ENCODE measurements at regions not wholly inside any gene's neighbourhood (a gene's known extent, or its start where the extent isn't known, plus 50 kb on each side); places are given as distances from the start of the nearest gene placed in this dataset.

DNA sequence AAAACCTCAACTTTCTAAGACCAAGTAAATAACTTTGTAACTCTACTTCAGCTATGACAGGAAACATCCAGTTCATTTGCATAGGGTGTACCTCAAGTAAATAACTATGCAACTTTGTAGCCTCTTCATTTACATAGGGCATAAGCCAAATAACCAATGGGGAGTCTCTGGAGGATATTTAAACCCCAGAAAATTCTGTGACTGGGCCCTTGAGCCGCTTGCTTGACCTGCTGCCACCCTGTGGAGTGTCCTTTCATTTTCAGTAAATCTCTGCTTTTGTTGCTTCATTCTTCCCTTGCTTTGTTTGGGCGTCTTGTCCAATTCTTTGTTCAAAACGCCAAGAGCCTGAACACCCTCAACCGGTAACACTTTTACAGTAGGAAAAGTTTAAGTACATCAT lies 1112.7 kb upstream of the NRXN1 start:
- Mint-ChIP-seq H3K9me3 (peaks cover 5% of the 10 kb centered on the region), H3K4me3 (no peak overlapping the region), H3K27ac (no peak overlapping the region), H3K27me3 (no peaks in the 10 kb centered on the region), H3K36me3 (no peaks in the 10 kb centered on the region), H3K4me1 (ENCODE audit: low read depth in 2 of 2) (no peaks in the 10 kb centered on the region)
- ATAC-seq (no peak), DNase-seq (ENCODE audit: low spot score) (no peak)

DNA sequence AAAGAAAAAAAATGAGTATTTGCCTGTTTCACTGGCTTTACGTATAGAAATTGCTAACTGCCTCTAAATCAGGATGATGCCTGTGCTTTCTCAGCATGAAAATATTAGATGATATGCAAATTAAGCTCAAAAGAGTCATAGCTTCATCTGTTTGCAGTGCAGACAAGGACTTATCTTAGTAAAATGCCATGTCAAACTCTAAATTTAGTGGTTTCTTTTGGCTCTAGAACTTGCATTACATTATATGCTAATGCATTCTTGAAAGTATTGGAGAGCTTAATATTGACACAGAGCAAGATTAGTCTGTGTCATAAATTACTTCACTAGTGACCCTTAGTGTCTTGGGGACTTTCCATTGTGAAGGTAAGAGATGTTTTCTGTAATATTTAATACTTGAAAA lies 1109.1 kb upstream of the NRXN1 start:
- Mint-ChIP-seq H3K4me3 (no peak overlapping the region), H3K9me3 (peaks cover 11% of the 10 kb centered on the region), H3K4me1 (ENCODE audit: low read depth in 2 of 2) (no peaks in the 10 kb centered on the region), H3K27me3 (no peaks in the 10 kb centered on the region), H3K36me3 (no peaks in the 10 kb centered on the region), H3K27ac (no peak overlapping the region)
- ATAC-seq: no peak
- DNase-seq (ENCODE audit: low spot score): no peak

DNA sequence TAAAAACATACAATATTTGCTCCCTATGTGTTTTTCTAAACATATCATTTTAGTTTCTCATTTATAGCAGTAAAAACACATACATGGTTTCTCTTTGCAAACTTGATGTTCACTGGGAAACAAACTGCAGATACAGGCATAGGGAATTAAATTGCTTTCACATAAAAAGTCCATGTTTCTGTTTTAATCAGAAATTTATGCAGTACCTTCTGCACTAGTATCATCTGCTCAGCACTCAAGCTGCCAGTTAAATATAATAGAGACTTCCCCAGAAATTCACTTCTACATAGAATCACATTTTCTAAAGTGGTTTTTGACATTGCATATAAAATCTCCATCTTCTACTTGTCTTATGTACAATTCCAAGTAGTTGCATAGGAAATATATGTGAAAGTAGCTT lies 1107.3 kb upstream of the NRXN1 start:
- H3K9me3 Mint-ChIP-seq: peaks cover 15% of the 10 kb centered on the region

DNA sequence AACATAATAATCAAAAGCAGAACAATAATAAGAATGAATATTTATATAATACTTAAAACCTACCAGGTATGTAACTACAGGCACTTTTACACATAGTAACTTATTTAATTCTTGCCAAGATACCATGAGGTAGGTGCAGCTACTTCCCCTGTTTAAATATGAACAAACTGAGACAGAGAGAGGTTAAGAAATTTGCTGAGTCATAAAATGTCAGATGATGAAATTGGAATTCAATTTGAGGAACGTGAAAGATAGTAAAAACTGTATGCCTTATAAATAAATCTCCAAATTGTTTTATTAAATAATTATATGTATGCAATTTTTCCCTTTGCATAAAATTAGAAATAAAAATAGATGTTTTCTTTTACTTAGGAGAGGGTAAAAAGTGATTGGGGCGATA lies 1103.3 kb upstream of the NRXN1 start:
- peaks cover 19% of the 10 kb centered on the region for H3K9me3 Mint-ChIP-seq
- ATAC-seq: no peak
- no peaks in the 10 kb centered on the region for H3K4me1 Mint-ChIP-seq (ENCODE audit: low read depth in 2 of 2)
- DNase-seq (ENCODE audit: low spot score): no peak
- no peak overlapping the region for H3K27ac Mint-ChIP-seq
- H3K36me3 Mint-ChIP-seq: peaks cover 4% of the 10 kb centered on the region
- no peak overlapping the region for H3K4me3 Mint-ChIP-seq
- no peaks in the 10 kb centered on the region for H3K27me3 Mint-ChIP-seq

More for the DNA sequence above, 1107.3 kb upstream of the NRXN1 start:
- Mint-ChIP-seq H3K4me1 (ENCODE audit: low read depth in 2 of 2) (no peaks in the 10 kb centered on the region), H3K36me3 (peaks cover 4% of the 10 kb centered on the region), H3K27ac (no peak overlapping the region), H3K27me3 (no peaks in the 10 kb centered on the region), H3K4me3 (no peak overlapping the region)
- no peak for ATAC-seq
- DNase-seq (ENCODE audit: low spot score): no peak

DNA sequence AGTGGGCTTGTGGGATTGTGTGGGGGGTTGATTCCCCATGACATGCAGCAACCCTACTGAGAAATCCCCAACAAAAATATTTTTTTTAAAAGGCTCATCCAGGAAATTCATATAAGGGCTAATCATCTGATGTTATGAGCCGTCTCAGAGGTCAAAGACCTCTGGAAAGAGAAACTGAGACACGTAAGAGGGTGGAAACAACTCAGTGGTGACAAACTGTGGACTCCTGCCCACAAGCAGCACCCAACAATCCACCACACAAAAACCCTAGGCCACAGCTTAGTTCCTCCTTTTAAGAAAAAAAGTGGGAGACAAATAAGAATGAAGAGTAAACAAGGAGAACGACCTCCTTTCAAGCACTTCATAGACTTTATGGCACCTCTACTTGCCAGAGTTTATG lies 1096.1 kb upstream of the NRXN1 start:
- H3K27me3 Mint-ChIP-seq: no peaks in the 10 kb centered on the region
- no peak for DNase-seq (ENCODE audit: low spot score)
- H3K9me3 Mint-ChIP-seq: peaks cover 11% of the 10 kb centered on the region
- no peaks in the 10 kb centered on the region for H3K4me1 Mint-ChIP-seq (ENCODE audit: low read depth in 2 of 2)
- no peak overlapping the region for H3K4me3 Mint-ChIP-seq
- ATAC-seq: no peak
- no peak overlapping the region for H3K27ac Mint-ChIP-seq
- peaks cover 11% of the 10 kb centered on the region for H3K36me3 Mint-ChIP-seq

DNA sequence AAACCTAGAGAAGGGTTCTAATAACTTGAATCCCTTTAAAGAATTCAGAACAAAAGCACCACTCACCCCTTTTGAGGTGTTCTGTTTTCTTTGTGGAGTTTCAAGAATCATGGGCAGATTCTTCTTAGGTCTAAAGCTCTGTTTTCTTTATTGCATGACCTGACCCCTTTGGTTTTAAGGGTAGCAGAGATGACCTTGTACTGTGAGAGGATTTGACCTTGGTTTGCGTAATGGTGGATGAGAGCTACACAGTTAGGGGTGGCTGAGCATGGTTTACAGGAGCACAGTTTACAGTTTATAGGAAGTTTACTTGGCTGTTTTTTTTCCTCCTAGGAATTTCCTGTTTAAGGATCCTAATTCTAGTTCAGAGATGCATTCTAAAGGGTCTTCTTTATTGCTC lies 1095.6 kb upstream of the NRXN1 start:
- Mint-ChIP-seq H3K27me3 (no peaks in the 10 kb centered on the region), H3K36me3 (peaks cover 11% of the 10 kb centered on the region), H3K27ac (no peak overlapping the region), H3K9me3 (peaks cover 11% of the 10 kb centered on the region), H3K4me3 (no peak overlapping the region), H3K4me1 (ENCODE audit: low read depth in 2 of 2) (no peaks in the 10 kb centered on the region)
- ATAC-seq (no peak), DNase-seq (ENCODE audit: low spot score) (no peak)

DNA sequence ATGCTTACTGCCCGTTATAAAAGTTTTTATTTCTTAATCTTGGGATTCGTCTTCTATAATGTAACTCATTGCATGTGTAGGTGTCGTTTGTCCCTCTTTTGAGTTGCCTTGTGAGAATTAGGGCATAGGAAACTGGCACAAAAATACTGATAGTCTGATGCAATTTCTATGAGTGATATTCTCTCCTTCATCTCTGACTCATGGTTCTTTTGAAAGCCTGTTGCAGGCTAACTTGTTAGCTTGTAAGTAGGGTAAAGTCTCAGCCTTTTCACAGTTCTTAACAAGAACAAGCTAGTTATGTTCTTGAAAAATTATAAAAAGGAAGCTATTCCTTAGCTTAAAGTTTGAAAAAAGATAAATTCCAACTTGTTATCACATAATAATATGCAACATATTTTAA lies 1085.4 kb upstream of the NRXN1 start:
- Mint-ChIP-seq H3K9me3 (peaks cover 18% of the 10 kb centered on the region), H3K27ac (no peak overlapping the region), H3K27me3 (no peaks in the 10 kb centered on the region), H3K4me3 (no peak overlapping the region), H3K36me3 (peaks cover 14% of the 10 kb centered on the region), H3K4me1 (ENCODE audit: low read depth in 2 of 2) (no peaks in the 10 kb centered on the region)
- ATAC-seq: no peak
- no peak for DNase-seq (ENCODE audit: low spot score)

DNA sequence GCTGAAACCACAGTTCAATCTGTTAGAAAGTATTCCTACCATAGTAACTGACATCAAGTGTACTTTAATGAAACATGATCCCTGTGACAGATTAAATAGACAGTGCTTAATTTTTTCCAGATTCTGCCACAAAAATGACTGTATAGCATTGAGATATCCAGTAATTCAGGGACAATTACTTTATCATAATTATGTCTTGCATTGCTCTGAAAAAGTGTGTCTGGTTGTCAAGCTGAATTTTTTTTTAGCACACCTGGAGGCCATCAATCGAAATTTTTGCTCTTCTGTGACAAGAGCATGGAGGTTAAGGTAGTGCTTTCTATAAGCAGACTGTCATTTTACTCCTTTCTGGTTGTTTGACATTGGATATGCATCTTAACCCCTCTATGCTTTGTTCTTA lies 1083.8 kb upstream of the NRXN1 start:
- Mint-ChIP-seq H3K4me3 (no peak overlapping the region), H3K4me1 (ENCODE audit: low read depth in 2 of 2) (no peaks in the 10 kb centered on the region), H3K27ac (no peak overlapping the region), H3K36me3 (peaks cover 19% of the 10 kb centered on the region), H3K9me3 (peaks cover 22% of the 10 kb centered on the region), H3K27me3 (no peaks in the 10 kb centered on the region)
- ATAC-seq: no peak
- no peak for DNase-seq (ENCODE audit: low spot score)

DNA sequence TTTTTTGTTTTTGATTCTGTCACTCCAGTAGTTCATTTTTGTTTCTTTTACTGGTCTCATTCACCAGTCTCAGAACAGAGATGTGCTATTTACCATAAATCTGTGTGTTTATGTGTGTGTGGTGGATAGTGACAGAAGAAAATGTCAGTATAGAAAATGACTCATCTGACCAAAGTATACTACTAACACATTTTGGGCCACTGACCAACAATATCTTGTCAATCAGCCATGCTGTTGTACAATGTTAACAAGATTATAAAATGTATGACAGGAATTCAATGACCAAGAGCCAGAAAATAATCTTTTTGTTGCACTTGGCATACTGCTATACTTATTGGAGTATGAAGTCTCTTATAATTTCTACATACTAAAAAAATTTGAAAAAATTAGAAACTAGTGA lies 1081.4 kb upstream of the NRXN1 start:
- H3K36me3 Mint-ChIP-seq: peaks cover 19% of the 10 kb centered on the region
- DNase-seq (ENCODE audit: low spot score): no peak
- ATAC-seq: no peak
- no peaks in the 10 kb centered on the region for H3K27me3 Mint-ChIP-seq
- H3K27ac Mint-ChIP-seq: no peak overlapping the region
- no peak overlapping the region for H3K4me3 Mint-ChIP-seq
- peaks cover 18% of the 10 kb centered on the region for H3K9me3 Mint-ChIP-seq
- H3K4me1 Mint-ChIP-seq (ENCODE audit: low read depth in 2 of 2): no peaks in the 10 kb centered on the region

DNA sequence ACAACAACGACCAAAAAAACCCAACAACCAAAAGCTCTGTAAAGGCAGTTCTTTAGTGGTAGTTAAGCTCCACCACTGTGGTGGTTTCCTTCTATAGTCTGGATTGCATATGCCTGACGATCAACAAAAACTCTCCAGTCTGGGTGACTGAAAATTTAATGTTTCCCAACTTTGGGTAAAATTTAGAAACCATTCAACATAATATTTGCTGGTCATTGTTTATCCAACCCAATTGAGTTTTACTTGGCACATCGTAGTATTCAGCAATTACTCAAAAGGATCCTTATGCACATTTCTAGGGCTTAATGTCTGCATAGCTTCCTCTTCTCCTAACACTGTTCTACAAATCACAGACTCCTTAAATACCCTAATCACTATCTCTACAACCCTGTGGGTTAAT lies 1080.2 kb upstream of the NRXN1 start:
- Mint-ChIP-seq H3K36me3 (peaks cover 19% of the 10 kb centered on the region), H3K9me3 (peaks cover 21% of the 10 kb centered on the region), H3K27me3 (no peaks in the 10 kb centered on the region), H3K4me3 (no peak overlapping the region), H3K4me1 (ENCODE audit: low read depth in 2 of 2) (no peaks in the 10 kb centered on the region), H3K27ac (no peak overlapping the region)
- no peak for ATAC-seq
- no peak for DNase-seq (ENCODE audit: low spot score)

DNA sequence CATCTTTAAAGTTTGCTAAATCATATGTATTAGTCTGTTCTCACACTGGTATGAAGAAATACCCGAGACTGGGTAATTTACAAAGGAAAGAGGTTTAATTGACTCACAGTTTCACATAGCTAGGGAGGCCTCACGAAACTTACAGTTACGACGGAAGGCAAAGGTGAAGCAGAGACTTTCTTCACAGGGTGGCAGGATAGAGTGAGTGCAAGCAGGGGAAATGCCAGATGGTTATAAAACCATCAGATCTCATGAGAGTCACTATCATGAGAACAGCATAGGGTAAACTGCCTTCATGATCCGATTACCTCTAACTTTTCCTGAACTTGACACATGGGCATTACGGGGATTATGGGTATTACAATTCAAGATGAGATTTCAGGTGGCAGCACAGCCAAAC lies 1075.2 kb upstream of the NRXN1 start:
- ATAC-seq (no peak), DNase-seq (ENCODE audit: low spot score) (no peak)
- no peak overlapping the region for H3K4me3 Mint-ChIP-seq

DNA sequence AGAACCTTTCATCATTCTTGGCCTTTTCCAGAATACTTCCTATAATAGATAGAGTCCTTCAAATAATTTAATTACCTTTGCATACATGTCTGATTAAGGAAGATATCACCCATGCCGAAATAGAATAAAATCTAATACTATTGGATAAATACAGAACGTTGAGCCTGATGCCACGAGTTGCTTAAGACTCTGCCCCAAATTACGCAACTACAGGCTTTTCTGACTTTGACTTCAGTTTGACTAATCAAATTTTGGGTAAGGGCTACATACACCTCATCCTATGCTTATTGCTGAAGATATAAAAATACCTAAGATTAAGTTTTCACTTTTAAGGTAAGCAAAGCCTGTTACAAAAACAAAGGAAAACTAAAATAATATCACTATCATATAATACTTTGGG lies 1065.1 kb upstream of the NRXN1 start:
- no peak for DNase-seq (ENCODE audit: low spot score)
- H3K4me1 Mint-ChIP-seq (ENCODE audit: low read depth in 2 of 2): no peaks in the 10 kb centered on the region
- no peak overlapping the region for H3K27ac Mint-ChIP-seq
- peaks cover 22% of the 10 kb centered on the region for H3K9me3 Mint-ChIP-seq
- no peak overlapping the region for H3K4me3 Mint-ChIP-seq
- ATAC-seq: no peak
- H3K36me3 Mint-ChIP-seq: peaks cover 5% of the 10 kb centered on the region
- no peaks in the 10 kb centered on the region for H3K27me3 Mint-ChIP-seq

More for the DNA sequence above, 1075.2 kb upstream of the NRXN1 start:
- Mint-ChIP-seq H3K36me3 (peaks cover 5% of the 10 kb centered on the region), H3K4me1 (ENCODE audit: low read depth in 2 of 2) (no peaks in the 10 kb centered on the region), H3K9me3 (peaks cover 19% of the 10 kb centered on the region), H3K27ac (no peak overlapping the region), H3K27me3 (no peaks in the 10 kb centered on the region)

DNA sequence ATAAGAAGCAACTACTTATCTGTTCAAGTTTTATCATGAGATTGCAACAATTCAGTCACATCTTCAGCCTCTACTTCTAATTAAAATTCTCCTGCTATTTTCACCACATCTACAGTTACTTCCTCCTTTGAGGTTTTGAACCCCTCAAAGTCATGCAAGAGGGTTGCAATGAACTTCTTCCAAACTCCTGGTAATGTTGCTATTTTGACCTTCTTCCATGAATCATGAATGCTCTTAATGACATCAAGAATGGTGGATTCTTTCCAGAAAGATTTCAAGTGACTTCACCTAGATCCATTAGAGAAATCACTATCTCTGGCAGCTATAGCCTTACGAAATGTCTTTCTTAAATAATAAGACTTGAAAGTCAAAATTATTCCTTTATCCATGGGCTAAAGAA lies 1052.8 kb upstream of the NRXN1 start:
- Mint-ChIP-seq H3K27ac (no peak overlapping the region), H3K4me1 (ENCODE audit: low read depth in 2 of 2) (no peaks in the 10 kb centered on the region), H3K9me3 (peaks cover 7% of the 10 kb centered on the region), H3K27me3 (no peaks in the 10 kb centered on the region), H3K4me3 (no peak overlapping the region), H3K36me3 (no peaks in the 10 kb centered on the region)
- DNase-seq (ENCODE audit: low spot score): no peak
- no peak for ATAC-seq

DNA sequence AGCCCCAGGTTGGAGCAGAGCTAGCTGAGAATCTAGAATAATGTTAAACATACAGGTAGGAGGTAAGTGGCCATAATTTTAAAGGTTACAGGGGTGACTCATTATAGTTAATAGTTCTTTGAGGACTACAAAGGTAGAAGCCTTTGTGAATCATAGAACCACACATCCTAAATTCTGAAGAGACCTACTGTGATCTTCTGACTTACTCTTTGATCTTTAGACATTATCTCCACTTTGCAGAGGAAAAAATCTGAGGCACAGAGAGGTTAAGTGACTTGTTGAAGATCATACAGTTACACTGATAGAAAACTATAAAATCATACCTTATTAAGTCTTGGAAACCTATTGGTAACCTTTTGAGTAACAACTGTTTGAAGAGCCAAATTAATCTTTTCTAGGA lies 1051.3 kb upstream of the NRXN1 start:
- no peak overlapping the region for H3K4me3 Mint-ChIP-seq
- no peak for ATAC-seq
- no peaks in the 10 kb centered on the region for H3K27me3 Mint-ChIP-seq

DNA sequence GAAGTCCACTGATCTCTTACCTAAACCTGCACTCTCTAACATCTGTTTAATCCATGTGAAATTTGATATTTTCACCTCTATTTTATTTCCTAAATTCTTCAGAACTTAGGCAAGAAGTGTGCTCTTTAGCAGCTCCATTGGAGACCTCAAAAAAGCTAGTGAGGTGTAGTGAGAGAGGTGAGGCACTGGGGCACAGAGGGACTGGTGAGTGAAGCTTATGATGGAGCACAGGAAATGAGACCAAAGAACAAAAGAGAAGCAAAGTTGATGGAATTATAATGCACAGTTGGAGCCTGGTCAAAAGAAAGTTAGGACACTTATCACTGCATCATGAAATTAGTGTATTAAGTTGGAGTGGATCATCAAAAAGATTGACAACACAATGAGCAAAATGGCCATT lies 1050.7 kb upstream of the NRXN1 start:
- no peak for ATAC-seq
- Mint-ChIP-seq H3K4me1 (ENCODE audit: low read depth in 2 of 2) (no peaks in the 10 kb centered on the region), H3K36me3 (no peaks in the 10 kb centered on the region), H3K27ac (no peak overlapping the region), H3K4me3 (no peak overlapping the region), H3K27me3 (no peaks in the 10 kb centered on the region), H3K9me3 (peaks cover 7% of the 10 kb centered on the region)
- DNase-seq (ENCODE audit: low spot score): no peak

More for the DNA sequence above, 1051.3 kb upstream of the NRXN1 start:
- H3K4me1 Mint-ChIP-seq (ENCODE audit: low read depth in 2 of 2): no peaks in the 10 kb centered on the region
- no peaks in the 10 kb centered on the region for H3K36me3 Mint-ChIP-seq
- no peak overlapping the region for H3K27ac Mint-ChIP-seq
- DNase-seq (ENCODE audit: low spot score): no peak
- H3K9me3 Mint-ChIP-seq: peaks cover 7% of the 10 kb centered on the region

All from natural killer cell treated with Interleukin-12 subunit alpha and Interleukin-12 subunit beta and Interleukin-15 and Interleukin-18, amount 100 ng/mL, for 72 hours (primary cell).